ENCODE measurements at regions not wholly inside any gene's neighbourhood (a gene's known extent, or its start where the extent isn't known, plus 50 kb on each side); places are given as distances from the start of the nearest gene placed in this dataset.

DNA sequence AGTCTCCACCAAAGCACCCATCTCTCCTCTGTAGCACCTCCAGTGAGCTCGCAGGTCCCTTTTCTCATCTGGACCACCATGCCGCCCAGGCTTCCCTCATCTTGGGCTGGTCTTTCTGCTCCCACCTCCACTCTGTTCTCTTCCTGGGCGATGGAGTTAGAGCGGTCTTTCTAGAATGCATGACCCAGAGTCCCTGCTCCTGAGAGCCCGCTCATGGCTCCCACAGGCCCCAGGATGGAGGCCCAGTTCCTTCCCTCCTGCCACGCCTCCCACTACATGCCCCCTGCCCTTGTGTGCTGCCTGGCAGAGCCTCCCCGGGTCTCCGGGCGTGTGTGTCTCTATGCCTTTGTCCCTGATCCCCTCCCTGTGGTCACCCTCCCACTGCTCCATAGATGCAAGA is 100.7 kb upstream of the RTL1 start:
- DNase-seq (ENCODE audit: low spot score) = no peak

DNA sequence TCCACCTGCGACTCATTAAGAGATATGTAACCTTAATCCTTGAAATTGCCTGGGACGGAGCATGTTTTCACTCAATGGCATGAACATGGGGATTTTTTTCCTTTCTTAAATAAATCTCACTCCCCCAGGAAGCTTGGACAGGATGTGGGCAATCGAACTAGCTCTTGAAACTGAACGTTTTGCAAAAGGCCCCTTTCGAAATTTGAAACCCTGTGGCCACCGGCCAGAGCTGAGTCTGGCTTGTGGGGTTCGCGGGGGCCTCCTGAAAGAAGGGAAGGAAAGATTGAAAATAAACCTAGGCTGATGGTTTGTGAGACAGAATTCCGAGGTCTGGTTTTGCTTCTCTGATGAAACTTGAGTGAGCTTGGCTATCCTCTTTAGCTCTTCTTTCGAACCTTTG is 101.4 kb upstream of the RTL1 start:
- no peak for DNase-seq (ENCODE audit: low spot score)

DNA sequence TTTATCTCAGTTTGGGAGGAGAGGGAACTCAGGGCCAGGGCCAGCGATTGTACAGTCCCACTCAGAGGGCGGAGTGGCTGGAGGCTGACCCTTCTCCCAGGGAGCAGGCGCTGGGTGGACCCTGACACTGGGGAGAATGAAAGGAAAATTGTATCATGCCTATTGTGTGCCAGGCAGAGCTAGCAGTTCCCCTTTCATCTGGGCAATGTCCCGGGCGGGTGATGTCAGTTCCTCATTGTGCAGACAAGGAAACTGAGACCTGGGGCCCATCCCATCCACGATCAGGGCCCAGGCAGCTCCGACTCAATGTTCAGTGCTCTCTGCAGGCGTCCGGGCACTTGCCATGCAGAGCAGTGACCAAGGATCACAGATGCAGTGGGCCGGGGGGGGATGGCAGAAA is 101.9 kb upstream of the RTL1 start:
- DNase-seq (ENCODE audit: low spot score) = no peak

DNA sequence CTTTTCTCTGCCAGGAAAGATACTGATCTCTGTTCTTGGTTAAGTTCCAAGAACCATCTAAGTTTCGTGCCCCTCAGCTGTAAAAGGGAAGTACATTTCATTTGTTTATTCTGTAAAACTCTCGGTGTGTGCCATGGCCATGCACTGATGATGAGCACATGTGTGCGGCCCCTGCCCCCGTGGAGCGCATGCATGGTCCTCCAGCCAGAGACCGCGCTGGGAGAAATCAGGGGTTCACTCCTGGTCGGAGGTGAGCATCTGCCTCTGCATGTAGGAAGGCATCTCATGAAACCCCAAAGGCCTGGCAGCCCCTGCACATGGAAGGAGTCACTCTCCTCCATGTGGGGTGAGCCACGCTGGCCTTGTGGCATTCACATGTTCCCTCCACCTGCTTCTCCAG is 102.5 kb upstream of the RTL1 start:
- DNase-seq (ENCODE audit: low spot score) = no peak

DNA sequence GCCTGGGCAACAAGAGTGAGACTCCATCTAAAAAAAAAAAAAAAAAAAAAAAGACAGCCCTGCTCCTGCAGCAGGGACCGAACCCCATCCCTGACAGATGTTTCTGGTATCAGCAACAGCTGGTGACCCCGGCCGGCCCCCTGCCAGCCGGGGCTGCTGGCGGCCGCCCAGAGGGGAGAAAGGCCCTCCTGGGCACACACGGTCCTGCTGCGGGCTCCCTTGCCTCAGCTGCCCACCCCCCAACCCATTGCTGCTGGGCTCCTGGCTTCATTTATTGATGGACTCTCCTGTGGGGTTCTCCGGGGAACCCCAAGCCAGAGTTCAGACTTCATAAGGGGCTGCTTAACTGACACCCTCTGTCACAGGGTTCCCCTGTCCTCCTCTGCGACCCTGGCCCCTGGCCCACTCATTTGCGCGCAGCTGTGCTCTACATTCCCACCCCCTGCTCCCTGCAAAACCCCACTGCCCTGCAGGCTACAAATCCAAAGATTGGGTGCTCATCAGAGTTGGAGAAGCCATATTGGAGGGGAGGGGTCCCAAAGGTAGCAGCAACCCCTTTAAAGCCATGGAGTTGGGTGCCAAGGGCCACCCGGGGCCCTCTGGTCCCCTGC is 103.6 kb upstream of the RTL1 start:
- no peak for DNase-seq (ENCODE audit: low spot score)

DNA sequence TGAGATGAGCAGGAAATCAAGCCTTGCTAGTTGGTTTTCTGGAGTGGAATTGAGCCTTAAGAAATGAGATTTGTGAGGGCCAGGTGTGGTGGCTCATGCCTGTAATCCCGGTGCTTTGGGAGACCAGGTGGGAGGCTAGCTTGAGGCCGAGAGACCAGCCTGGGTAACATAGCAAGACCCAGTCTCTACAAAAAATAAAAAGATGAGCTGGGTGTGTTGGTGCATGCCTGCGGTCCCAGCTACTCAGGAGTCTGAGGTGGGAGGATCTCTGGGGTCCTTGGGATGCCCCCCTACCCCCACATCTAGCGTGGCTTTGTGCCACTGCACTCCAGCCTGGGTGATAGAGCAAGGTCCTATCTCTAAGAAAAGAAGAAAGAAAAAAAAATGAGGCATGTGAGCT is 104.2 kb upstream of the RTL1 start:
- DNase-seq (ENCODE audit: low spot score) = no peak

DNA sequence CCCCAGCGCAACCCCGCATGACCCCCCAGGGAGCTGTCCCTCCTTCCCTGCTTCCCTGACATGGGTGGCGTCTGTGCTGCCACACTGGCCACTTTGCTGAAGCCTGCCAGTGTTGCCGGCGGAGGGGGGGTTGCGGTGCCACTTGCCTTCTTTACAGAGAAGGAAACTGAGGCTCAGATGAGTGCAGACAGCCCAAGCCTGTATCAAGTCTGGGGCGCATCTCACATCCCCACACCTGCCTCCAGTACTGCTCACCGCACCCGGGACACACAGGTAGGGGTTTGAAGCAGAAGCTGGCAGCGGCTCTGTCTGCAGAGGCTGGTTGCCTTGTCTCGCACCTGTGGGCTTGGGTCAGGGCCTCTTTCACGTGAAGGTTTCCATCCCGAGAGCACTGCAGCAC is 104.7 kb upstream of the RTL1 start:
- no peak for DNase-seq (ENCODE audit: low spot score)

DNA sequence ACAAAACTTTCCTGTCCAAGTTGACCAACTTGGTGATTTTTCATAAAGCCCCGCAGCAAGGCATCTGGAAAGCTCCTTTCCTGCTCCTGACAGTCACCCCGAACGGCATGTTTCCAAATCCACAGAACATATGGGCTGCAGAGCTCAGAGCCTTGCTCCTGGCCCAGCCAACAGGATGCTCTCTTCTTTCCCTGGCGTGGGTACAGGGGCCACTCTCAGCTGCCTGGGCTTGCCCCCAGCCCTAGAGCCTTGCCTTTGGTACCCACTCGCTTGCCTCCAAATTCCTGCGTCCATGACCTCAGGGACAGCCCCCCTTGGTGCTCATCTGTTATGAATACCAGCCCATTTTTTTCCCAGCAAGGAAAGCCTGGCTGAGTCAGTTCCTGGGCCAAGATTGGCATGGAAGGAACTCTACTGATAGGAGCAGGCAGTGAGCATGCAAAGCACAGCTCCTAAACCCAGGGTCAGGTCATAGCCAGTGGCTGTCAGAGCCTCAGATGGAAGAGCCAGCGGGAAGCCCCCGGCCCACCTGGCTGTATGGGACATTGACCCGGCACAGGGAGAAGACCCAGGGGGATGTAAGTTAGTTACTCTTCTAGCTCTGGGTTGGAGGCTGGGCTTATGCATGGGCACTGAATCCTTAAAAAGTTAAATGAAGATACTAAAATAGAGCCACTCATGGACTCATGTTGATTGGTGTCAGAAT is 105.3 kb upstream of the RTL1 start:
- no peak for DNase-seq (ENCODE audit: low spot score)

DNA sequence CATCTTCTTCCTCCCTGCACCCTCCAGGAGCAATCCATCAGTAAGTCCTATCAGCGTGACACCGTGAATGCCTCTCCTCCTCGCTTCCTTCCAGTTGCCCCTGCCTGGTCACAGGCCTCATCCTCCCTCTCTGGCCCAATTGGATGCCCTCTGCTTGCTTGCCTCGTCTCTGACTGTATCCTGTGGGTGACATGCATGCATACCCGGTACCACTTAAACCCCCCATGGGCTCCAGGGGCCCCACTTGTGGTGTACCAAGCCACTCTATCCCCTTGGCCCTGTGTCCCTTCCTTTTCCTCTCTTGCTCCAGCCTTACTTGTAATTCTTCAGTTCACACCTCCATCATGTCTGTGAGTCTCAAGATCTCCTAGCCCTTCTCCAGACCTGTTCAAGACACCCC is 106.0 kb upstream of the RTL1 start:
- no peak for DNase-seq (ENCODE audit: low spot score)

DNA sequence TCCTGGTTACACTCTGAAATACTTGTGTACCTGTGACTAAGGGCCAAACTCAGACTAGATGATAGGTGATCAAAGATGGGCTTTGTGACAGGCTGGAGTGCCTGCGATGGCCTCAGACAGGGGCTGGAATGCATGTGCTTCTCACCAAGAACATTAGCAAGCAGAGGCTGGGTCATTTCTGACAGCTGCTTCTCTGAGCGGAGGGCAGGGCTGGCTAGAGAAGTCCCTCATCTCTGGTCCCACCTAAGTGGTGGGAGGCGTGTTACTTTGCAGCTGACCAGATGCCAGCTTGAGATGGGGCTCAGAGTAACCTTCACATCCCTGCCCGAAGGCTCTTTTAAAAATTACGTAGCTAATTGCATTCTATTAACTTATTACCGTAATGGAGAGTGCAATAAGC is 106.8 kb upstream of the RTL1 start:
- DNase-seq (ENCODE audit: low spot score) = no peak

DNA sequence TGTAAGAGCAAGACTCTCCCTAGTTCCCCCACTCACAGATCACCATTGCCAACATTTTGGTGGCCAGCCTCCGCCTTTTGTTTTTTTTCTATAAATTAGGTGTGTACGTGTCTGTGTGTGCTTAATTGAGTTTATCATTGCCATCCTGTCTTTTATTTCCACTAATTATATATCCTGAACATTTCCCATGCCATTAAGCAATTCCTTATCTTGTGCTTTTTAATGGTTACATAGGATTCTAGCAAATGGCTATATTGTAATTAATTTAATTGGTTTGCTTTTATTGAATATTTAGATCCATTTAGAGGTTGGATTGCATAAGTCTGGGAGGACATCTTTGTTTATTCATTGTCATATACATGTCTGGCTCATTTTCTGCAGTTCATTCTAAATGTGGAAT is 107.3 kb upstream of the RTL1 start:
- no peak for DNase-seq (ENCODE audit: low spot score)

DNA sequence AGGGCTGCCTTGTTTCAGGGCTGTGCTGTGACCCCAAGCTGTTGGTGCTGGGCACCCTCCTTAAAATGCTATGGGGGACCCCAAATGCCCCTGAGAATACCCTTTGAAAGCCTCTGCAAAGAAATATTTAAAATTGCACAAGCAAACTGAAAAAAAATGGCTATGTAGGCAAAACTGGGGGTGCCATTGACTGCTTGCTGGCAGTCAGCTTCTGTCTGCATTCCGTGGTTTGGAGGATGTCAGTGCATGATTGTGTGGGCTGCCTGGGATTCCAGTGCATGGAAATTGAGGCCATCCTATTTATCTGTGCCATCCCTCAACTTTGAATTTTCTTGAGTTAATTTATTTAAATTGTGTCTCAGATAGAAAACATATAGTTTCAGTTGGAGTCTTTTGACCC is 113.7 kb upstream of the RTL1 start:
- DNase-seq (ENCODE audit: low spot score) = no peak

DNA sequence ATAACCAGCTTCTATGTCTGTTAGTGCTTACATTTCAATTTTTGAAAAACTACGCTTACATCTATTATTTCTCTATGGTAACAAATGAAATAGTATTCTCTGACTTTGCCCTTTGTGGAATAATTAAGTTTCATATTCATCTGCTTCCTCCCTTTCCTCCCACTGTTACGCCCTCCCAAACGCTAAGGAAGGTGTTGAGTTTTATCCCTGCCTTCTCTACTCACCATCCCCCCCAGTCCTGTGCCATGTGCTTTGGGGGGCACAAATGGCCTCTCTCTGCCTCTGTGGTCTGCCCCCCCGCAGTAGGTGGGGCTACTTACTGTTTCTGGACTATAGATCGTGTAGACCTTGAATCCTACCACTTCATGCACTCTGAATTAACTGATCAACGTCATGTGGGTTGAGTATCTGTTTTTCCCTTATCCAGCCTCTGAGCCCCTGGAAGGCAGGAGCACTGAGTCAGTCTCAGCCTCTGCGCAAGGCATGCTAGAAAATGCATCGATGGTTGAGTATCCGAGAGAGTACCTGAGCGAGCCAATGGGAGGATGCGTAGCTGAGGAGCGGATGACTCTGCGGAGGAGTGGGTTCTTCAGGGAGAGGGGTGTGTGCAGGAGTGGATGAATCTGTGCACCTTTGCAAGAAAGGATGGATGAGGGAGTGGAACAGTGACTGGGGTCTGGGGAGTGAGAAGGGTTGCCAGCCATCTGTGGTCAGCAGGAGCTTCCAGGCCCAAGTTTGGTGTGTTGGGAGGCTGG is 114.5 kb upstream of the RTL1 start:
- DNase-seq (ENCODE audit: low spot score) = no peak

DNA sequence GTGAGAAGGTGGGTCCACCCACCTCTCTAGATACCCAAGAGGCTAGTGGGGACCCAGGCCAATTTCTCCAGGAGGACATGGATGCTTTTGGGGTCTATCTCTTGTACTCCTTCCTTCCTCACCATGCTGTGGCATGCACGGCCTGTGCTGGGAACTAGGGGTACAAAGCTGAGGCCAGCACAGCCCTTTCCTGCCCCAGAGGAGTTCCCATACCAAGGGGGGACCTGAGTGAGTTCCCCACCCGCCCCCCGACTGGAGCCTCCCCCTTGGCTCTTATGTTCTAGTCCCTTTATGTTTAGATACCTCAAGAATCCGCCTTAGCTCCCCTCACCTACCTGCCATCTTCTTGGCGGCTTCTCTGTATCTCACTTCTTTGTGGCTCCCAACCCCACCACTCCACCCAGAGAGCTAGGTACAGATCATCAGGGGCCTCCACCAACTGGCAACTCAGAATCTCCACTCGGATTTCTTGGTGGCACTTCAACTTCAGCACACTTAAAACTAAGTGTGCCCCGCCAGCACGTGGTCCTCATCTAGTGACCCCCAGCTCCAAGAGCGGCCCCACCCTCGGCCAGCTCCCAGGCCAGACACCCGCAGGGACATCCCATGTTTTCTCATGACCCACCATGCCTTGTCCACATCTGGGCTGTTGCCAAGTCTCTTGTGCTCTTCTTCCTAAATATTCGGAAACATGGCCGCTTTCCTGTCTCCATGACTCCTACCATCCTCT is 115.2 kb upstream of the RTL1 start:
- no peak for DNase-seq (ENCODE audit: low spot score)

DNA sequence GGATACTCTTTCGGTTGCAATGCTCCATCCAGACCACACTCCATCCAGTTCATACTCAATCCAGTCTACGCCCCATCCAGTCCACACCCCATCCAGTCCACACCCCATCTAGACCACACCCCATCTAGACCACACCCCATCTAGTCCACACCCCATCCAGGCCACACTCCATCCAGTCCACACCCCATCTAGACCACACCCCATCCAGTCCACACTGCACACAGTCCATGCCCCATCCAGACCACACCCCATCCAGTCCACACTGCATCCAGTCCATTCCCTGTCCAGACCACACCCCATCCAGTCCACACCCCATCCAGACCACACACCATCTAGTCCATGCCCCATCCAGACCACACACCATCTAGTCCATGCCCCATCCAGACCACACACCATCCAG is 116.0 kb upstream of the RTL1 start:
- no peak for DNase-seq (ENCODE audit: low spot score)

DNA sequence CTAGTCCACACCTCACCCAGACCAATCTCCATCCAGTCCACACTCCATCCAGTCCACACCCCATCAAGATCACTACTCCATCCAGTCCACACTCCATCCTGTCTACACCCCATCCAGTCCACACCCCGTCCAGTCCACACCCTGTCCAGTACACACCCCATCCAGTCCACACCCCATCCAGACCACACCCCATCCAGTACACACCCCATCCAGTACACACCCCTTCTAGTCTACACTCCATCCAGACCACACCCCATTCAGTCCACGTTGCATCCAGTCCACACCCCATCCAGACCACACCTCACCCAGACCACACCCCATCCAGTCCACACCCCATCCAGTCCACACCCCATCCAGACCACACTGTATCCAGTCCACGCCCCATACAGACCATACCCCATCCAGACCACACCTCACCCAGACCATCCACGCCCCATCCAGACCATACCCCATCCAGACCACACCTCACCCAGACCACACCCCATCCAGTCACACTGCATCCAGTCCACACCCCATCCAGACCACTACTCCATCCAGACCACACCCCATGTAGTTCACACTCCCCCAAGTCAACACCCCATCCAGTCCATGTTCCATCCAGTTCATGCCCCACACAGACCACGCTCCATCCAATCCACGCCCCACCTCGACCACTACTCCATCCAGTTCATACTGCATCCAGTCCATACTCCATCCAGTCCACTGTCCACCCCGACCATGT is 116.6 kb upstream of the RTL1 start:
- DNase-seq (ENCODE audit: low spot score) = no peak

DNA sequence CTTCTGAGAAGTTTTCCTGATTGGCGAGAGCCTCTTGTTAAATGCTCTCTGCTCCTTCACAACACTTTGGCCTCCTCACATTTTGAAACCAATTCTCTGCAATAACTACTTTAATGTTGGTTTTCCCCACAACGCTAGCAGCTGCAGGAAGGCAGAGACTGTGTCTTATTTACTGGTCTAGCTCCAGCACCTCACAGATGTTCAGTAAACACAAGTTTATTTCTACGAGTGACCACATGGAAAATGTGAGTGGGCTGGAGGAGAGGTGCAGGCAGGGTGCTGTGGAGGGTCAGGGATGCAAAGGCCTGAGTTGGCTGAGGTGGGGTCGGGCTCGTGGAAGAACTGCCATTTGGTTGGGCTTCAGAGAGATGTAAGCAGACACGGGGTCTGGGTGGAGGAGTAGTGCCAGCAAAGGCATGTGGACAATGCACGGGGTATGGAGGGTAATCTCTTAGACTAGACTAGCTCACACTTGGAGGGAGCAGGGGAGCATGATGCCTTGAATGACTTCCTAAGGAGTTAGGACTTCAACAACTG is 117.4 kb upstream of the RTL1 start:
- DNase-seq (ENCODE audit: low spot score) = no peak

DNA sequence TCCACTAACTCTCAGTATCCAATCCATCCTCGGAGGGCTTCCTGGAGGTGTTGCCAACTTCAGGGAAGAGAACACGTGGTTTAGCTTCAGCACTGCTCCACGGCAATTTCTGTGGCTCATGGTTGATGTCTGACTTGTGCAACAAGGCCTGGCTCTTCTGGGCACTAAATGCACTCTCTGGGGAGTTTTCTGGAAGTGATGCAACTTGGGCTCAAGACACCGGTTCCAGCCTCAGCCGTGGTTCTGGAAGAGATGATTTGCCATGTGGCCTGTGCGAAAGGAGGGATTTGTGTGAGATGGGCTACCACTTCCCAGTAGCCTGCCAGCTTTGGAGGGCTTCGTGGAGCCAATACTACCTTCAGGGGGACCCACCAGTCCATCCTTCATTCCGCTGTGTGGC is 118.6 kb upstream of the RTL1 start:
- DNase-seq (ENCODE audit: low spot score) = no peak

DNA sequence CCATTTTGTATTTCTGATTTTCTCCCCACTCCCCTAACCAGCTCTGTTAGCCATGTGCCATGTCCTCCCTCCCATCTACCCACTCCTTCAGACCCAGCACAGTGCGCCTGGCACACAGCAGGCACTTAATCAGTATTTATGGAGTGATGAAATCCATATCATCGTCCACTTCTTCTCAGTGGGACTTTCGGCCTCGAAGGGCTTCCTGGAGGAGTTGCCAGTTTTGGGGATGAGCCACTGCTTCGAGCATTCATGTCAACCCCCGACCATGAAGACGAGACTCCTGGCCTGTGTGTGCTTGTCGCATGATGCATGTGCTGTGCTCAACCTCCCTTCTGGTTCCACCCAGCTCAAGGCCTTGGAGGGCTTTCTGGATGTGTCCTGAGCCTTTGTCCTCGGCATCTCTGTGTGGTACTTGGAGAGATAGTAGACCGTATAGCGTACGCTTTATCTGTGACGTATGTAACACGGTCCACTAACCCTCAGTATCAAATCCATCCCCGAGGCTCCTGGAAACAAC is 119.5 kb upstream of the RTL1 start:
- DNase-seq (ENCODE audit: low spot score) = no peak

DNA sequence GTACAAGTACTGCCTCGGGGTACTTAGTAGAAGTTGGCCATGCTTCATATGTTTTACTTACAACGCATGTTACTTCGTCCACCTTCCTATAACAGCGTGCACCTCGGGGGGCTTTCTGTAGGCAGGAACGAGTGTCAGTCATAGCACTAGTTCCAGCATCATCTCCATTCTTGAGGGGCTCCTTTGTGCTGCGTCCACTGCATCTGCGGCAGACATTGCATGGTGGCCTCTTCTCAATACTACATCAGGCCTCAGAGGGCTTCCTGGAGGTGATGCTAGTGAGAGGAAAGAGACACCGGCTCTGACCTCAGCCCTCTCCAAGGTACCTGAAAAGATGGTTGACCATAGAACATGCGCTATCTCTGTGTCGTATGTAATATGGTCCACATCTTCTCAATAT is 121.2 kb upstream of the RTL1 start:
- DNase-seq (ENCODE audit: low spot score) = no peak

DNA sequence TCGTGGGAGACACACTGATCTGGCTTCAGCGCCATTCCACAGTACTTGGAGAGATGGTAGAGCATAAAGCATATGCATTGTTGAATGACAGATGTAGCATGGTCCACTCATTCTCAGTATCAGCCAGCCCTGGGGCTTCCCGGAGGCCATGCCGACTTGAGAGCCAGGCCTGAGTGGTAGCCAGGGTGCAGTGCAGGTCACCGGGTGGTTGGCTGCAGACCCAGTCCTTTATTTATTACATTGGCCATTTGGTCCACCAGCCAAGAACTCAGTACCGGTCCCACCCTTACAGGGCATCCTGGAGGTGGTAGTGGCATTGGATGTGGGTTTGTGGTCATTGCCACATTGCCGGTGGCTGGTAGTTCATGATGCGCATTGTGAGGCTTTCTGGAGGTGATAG is 121.6 kb upstream of the RTL1 start:
- no peak for DNase-seq (ENCODE audit: low spot score)

DNA sequence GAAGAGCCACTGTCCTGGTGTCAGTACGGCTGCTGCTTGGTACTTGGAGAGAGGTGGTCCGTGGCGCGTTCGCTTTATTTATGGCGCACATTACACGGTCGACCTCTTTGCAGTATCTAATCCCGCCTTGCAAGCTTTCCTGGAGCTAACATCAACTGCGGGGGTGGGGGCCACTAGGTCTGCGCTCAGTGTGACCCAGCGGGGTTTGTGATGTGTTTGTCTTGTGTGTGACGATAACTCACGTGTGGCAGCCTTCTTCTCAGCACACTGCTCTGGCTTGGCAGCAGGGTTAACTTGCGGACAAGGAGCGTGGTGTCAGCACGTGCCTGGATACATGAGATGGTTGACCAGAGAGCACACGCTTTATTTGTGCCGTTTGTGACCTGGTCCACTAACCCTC is 122.2 kb upstream of the RTL1 start:
- DNase-seq (ENCODE audit: low spot score) = no peak

Data from CD4-positive, alpha-beta T cell treated with Interleukin-15 for 4 hours (primary cell).